GM10248 (cell line): ENCODE measurements at regions not wholly inside any gene's neighbourhood (a gene's known extent, or its start where the extent isn't known, plus 50 kb on each side); places are given as distances from the start of the nearest gene placed in this dataset.

Source experiments
- CTCF ChIA-PET: fragments of 300-600 bp; sonication (Branson Sonifier 250); formaldehyde crosslinking; extraction: SDS; loops from one replicate; lab custom pipeline; 2021; ENCODE audit warnings: antibody characterized with exemption; lab: Yijun Ruan, JAX
- POLR2A ChIA-PET: fragments of 350-650 bp; sonication (Branson Sonifier 250); formaldehyde crosslinking; extraction: SDS; loops from one replicate; lab custom pipeline; 2020; ENCODE audit warnings: antibody characterized with exemption; lab: Yijun Ruan, JAX
- DNase-seq: peaks from one replicate; pipeline ENCODE4 v3.0.0; 2012; ENCODE audit errors: extremely low spot score
- TF ChIP-seq, protein P1 (sequence below): IDR thresholded peaks from 2 replicates; pipeline ENCODE4 v1.5.1; 2012; ENCODE audit warnings: mild to moderate bottlenecking, low read depth; ENCODE audit errors: extremely low read depth, missing control alignments, control extremely low read depth

DNA sequence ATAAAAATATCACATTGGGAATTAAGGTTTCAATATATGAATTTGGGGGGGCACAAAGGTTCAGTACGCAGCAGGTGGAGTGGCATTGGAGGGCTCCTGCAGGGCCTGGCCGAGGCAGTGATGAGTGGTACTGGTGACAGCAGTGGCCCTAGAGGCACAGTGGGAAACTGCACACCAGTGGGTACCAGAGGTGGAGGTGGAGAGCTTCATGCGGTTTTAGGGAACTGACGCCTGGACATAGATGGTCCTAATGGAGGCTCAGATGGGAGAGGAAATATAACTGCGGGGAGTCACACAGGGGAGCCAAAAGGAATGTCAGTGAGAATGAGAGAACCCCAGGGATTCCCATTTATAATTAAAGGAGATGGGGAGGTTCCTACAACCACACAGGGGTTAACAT, 156.2 kb downstream of the COG6 start:
- POLR2A ChIA-PET: no interaction called here
- no peak for DNase-seq
- CTCF ChIA-PET: interaction anchor here (1.0 to 1.4 kb wide), 2 partner anchors 8 to 9 kb away, joined by 3 to 4 read pairs; no protein-coding TSS in a partner anchor
- TF ChIP-seq, protein P1, sequence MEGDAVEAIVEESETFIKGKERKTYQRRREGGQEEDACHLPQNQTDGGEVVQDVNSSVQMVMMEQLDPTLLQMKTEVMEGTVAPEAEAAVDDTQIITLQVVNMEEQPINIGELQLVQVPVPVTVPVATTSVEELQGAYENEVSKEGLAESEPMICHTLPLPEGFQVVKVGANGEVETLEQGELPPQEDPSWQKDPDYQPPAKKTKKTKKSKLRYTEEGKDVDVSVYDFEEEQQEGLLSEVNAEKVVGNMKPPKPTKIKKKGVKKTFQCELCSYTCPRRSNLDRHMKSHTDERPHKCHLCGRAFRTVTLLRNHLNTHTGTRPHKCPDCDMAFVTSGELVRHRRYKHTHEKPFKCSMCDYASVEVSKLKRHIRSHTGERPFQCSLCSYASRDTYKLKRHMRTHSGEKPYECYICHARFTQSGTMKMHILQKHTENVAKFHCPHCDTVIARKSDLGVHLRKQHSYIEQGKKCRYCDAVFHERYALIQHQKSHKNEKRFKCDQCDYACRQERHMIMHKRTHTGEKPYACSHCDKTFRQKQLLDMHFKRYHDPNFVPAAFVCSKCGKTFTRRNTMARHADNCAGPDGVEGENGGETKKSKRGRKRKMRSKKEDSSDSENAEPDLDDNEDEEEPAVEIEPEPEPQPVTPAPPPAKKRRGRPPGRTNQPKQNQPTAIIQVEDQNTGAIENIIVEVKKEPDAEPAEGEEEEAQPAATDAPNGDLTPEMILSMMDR: no peak

- TF ChIP-seq, protein P1: no peak
- ChIA-PET POLR2A (no interaction called here), CTCF (no interaction called here)
- DNase-seq: no peak
Observed at GRCh38 chr13:39815345-39816111, 160.1 kb downstream of the COG6 start.

DNA sequence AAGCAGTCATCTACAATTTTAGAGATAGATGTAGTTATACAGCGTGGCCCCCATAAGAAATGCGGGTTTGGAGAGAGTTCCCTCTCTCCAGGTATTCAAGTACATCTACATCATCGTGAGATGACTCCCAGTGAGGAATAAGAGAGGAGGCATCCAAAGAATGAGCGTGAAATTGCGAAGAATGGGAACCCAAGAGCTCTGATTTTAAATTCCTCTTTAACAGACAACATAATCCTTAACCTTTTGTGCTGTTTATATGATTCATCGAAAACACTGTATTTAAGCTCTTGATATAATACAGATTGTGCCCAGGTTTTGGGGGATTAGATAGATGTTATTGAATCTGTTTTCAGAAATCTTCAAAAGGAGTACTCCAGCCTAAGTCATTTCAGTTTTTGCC, 161.5 kb downstream of the COG6 start:
- TF ChIP-seq, protein P1: no peak
- no peak for DNase-seq
- POLR2A ChIA-PET: no interaction called here
- CTCF ChIA-PET: no interaction called here

DNA sequence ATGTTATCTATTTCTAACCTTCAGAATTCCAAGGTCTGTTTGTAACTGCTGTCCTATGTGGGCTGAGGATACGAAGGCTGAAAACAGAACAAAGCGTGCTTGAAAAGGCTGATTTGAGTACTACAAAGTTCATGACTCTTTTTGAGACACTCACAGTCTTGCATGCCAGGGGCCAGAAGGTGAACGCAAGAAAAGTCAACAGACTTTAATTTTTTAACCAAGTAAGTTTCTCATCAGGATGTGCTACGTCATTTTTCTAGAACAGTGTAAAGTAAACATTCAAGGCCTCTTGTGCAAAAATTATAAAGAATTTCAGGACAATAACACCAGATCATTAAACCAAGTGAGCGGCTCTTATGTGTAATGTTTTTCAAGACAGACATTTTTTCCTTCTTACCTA, 163.5 kb downstream of the COG6 start:
- ChIA-PET POLR2A (no interaction called here), CTCF (no interaction called here)
- TF ChIP-seq, protein P1: no peak
- DNase-seq: no peak

DNA sequence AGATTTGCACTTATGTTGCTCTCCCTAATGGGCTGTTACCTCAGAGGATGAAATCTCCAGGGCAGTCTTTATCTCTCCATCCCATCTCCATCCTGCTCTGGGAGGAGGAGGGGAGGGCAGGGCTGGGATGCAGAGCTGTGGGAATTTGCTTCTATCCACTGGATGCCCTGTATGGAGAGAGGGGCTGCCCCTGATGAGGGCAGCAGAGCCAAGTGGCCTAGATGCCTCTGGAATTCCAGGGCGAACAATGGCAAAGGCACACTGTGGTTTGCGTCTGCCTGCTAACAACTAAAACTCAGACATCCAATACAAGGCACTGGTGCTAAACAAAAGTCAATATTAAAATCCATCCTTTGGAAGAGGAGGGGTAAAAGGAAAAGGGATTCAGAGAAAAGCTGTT, 165.1 kb downstream of the COG6 start:
- TF ChIP-seq, protein P1: no peak
- ChIA-PET CTCF (interaction anchor here (1.1 kb wide), 1 partner anchor 9 kb away, joined by 3 read pairs; no protein-coding TSS in a partner anchor), POLR2A (no interaction called here)
- DNase-seq: no peak

DNA sequence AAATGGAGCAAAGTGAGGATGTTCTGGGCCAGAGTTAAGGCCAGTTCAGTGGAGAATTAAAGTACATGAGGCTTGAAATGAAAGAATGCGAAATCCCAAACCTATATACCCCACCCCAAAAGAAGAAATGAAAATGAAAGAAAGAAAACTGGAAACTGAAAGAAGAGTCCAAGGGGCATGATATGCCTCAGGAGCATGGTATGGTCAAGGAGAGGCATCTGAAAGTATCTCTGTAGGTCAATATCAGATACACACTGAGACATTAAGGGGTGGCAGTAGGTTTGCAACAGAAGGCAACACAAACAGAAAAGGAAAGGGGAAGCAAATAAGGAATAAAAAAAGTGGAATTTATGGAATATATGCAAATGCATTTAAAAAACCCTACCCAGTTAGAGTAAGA, 166.5 kb downstream of the COG6 start:
- TF ChIP-seq, protein P1: no peak
- CTCF ChIA-PET: no interaction called here
- DNase-seq: no peak
- POLR2A ChIA-PET: no interaction called here
